ENCODE measurements at regions not wholly inside any gene's neighbourhood (a gene's known extent, or its start where the extent isn't known, plus 50 kb on each side); places are given as distances from the start of the nearest gene placed in this dataset.
"Not testable (repeated sequence)": the region's sequence is repeated elsewhere in the genome, so short reads cannot be mapped to it uniquely, and the experiment has no call there.

DNA sequence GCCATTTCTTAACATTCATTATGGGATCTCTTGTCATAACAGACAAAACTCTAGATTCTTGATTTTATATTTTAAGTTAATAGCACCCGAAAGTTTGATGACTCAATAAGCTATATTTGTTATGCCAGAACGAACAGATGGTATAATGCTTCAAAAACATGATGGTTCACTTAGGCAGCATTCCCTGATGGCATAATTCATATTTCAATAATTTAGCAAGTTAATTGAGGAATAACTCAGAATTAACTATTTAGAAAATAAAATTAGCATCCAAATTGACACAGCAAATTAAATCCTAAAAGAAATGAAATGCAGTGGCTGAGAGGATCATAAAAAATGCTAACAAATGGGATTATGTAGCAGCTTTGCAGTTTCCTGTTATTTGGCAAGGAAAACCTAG is 260.8 kb upstream of the MBL2 start:
- TF ChIP-seq CTCF (conservative IDR thresholded peaks at IDR 0.05; ENCODE audit: low read depth, low read length) = no peak
- no peak for DNase-seq (ENCODE audit: low read depth)

GRCh38 chr10:53029872-53030849 is 257.6 kb upstream of the MBL2 start:
- H3K4me3 ChIP-seq (ENCODE audit: low read depth, low read length) = peak overlapping the region; percentile 53
- DNase-seq (ENCODE audit: low read depth) = peak; percentile 74

More for the DNA sequence above, 260.8 kb upstream of the MBL2 start:
- no peak overlapping the region for H3K4me3 ChIP-seq (ENCODE audit: low read depth, low read length)

DNA sequence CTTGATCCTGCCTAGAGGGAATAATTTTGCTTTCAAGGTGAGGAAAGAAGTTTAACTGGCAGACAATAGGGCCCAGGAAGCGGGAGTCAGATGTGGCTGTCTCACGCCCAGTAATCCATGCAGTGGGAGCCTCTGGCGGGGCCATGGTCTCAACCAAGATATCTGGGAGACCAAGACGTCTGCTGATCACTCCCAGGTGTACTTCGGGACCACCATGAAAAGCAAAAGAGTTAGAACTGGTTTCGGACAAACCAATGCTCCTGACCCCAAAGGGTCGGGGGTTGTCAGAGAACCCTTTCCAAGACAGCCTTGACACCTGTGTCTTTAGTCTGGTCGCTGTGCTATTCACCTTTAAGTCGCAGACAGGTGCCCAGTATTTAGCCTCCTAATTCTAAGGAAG is 256.9 kb upstream of the MBL2 start:
- peak overlapping the region; percentile 53 for H3K4me3 ChIP-seq (ENCODE audit: low read depth, low read length)
- TF ChIP-seq CTCF (conservative IDR thresholded peaks at IDR 0.05; ENCODE audit: low read depth, low read length) = no peak
- DNase-seq (ENCODE audit: low read depth) = no peak

DNA sequence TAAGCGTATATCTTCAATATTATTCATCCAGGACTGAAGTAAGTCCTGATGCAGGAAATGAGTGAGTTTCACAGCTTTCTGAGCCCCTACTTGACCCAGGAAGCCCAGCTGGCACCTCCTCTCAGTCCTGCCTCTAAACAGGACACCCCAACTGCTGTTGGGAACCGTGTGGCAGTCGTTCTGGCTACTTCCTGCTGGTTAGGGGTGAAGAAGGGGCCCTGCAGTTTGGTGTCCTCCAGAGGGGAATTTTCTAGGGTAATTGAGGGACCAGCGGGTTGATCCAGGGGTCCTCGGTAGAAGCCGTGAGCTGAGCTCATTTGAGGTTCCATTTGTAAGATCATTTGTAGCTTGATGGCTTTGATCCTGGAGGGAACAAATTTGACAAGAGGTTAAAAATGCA is 253.2 kb upstream of the MBL2 start:
- not testable (repeated sequence) for H3K4me3 ChIP-seq (ENCODE audit: low read depth, low read length); DNase-seq (ENCODE audit: low read depth)

DNA sequence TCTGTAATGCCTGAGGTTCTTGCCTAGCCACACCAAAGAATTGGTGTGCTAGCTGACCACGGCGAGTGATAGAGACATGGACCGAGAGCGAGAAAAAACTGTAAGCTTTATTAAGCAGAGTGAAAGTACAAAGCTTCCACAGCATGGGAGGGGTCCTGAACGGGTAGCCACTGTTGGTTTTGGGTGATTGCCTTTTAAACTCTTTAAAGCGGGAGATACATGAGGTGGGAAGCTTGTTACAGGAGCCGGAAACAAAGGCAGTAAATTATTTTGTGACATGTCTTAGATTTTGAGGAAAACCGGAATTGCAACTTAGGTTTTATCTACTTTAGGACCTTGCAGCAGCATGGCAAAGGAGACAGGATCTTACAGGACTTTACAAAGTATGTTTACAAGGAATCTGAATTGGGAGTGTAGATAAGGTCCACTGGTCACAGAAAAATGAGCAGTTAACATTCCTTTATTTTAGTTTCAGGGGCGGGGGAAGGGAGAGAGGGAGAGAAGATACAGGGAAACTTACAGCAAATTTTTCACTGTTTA is 252.7 kb upstream of the MBL2 start:
- H3K4me3 ChIP-seq (ENCODE audit: low read depth, low read length) = peak overlapping the region; percentile 43
- DNase-seq (ENCODE audit: low read depth) = no peak
- TF ChIP-seq CTCF (conservative IDR thresholded peaks at IDR 0.05; ENCODE audit: low read depth, low read length) = no peak

DNA sequence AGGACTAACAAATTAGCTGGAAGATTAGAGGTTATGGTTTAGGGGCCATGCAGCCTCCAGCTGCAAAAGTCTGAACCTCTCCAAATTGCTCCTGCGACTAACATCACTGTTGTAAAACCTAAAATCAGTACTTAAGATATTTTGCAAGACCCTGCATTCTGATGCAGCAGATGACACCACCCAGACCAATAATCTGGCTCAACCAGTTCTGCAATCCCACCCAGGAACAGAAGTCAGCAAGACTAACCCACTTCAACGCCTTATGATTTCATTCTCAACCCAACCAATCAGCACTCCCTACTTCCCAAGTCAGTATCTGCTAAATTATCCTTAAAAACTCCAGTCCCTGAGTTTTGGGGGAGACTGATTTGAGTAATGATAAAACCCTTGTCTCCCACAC is 250.8 kb upstream of the MBL2 start:
- no peak for DNase-seq (ENCODE audit: low read depth)
- peak overlapping the region; percentile 32 for H3K4me3 ChIP-seq (ENCODE audit: low read depth, low read length)
- TF ChIP-seq CTCF (conservative IDR thresholded peaks at IDR 0.05; ENCODE audit: low read depth, low read length) = no peak

DNA sequence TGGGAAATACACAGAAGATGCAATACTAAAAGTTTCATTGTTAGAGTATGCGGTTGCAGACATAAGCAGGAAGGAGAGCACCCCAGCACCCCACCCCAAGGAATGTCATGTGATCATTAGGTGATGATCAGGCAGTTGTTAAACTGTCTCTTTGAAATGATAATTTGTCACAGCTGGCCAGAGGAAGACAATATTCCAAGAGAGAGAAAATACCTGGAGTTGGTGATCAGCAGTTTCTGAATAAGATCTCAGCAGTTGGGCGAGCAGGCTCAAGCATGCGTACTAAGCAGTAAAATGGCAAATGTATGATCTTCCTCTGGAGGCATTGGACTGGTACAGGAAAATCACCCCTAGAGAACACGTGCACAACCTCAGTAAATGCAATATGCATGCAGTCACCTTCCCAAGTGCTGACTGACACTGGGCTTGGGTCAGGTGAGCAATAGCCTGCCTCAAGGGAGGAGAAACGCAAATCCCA is 250.1 kb upstream of the MBL2 start:
- H3K4me3 ChIP-seq (ENCODE audit: low read depth, low read length) = peak overlapping the region; percentile 32
- DNase-seq (ENCODE audit: low read depth) = no peak
- TF ChIP-seq CTCF (conservative IDR thresholded peaks at IDR 0.05; ENCODE audit: low read depth, low read length) = no peak
